H9 (cell line): ENCODE measurements at regions not wholly inside any gene's neighbourhood (a gene's known extent, or its start where the extent isn't known, plus 50 kb on each side); places are given as distances from the start of the nearest gene placed in this dataset.

Source experiments
- DNase-seq: peaks from one replicate; pipeline ENCODE4 v3.0.0-alpha.2; 2017
- H2AFZ ChIP-seq: one replicate; pipeline ENCODE4 v1.6.1; 2013; ENCODE audit warnings: mild to moderate bottlenecking, low read length, control low read depth, moderate library complexity
- H2AK5ac ChIP-seq: 2 replicates; pipeline ENCODE4 v1.6.1; 2013; ENCODE audit warnings: low read length, control low read depth, mixed read lengths; ENCODE audit not compliant: insufficient read length
- H2BK120ac ChIP-seq: one replicate; pipeline ENCODE4 v1.6.1; 2013; ENCODE audit warnings: low read depth, mild to moderate bottlenecking, low read length, control low read depth, inconsistent platforms; ENCODE audit not compliant: poor library complexity, severe bottlenecking
- H2BK12ac ChIP-seq: 2 replicates; pipeline ENCODE4 v1.6.1; 2013; ENCODE audit warnings: low read length, control low read depth, mixed read lengths, low read depth; ENCODE audit not compliant: insufficient read length
- H2BK15ac ChIP-seq: 2 replicates; pipeline ENCODE4 v1.6.1; 2013; ENCODE audit warnings: low read depth, low read length, control low read depth
- H2BK20ac ChIP-seq: one replicate; pipeline ENCODE4 v1.6.1; 2013; ENCODE audit warnings: low read depth, mild to moderate bottlenecking, low read length, control low read depth, inconsistent platforms; ENCODE audit not compliant: poor library complexity, severe bottlenecking
- H2BK5ac ChIP-seq: 2 replicates; pipeline ENCODE4 v1.6.1; 2013; ENCODE audit warnings: low read length, control low read depth, mixed read lengths; ENCODE audit not compliant: insufficient read length
- H3K14ac ChIP-seq: 2 replicates; pipeline ENCODE4 v1.6.1; 2013; ENCODE audit warnings: low read length, control low read depth; ENCODE audit not compliant: insufficient read depth
- H3K18ac ChIP-seq: 2 replicates; pipeline ENCODE4 v1.6.1; 2013; ENCODE audit warnings: low read depth, mild to moderate bottlenecking, mixed read lengths, low read length, control low read depth; ENCODE audit not compliant: insufficient read length
- H3K23ac ChIP-seq: 2 replicates; pipeline ENCODE4 v1.6.1; 2013; ENCODE audit warnings: low read length, control low read depth, mixed read lengths, low read depth; ENCODE audit not compliant: insufficient read length
- H3K23me2 ChIP-seq: 2 replicates; pipeline ENCODE4 v1.6.1; 2013; ENCODE audit warnings: low read depth, mild to moderate bottlenecking, mixed read lengths, low read length, control low read depth; ENCODE audit not compliant: insufficient read length, poor library complexity, severe bottlenecking
- H3K27ac ChIP-seq: 2 replicates; pipeline ENCODE4 v1.5.1; 2013; ENCODE audit warnings: low read length, control low read depth, mixed read lengths, low read depth; ENCODE audit not compliant: insufficient read length
- H3K27me3 ChIP-seq: 2 replicates; pipeline ENCODE4 v1.6.1; 2013; ENCODE audit warnings: low read length, control low read depth, inconsistent platforms; ENCODE audit not compliant: insufficient read depth
- H3K4ac ChIP-seq: 2 replicates; pipeline ENCODE4 v1.6.1; 2013; ENCODE audit warnings: low read depth, mild to moderate bottlenecking, control low read depth, inconsistent platforms, low read length, moderate library complexity
- H3K4me1 ChIP-seq: 2 replicates; pipeline ENCODE4 v1.6.1; 2013; ENCODE audit warnings: low read length, control low read depth, inconsistent platforms; ENCODE audit not compliant: insufficient read depth
- H3K4me2 ChIP-seq: 2 replicates; pipeline ENCODE4 v1.6.1; 2013; ENCODE audit warnings: low read length, control low read depth, mixed read lengths; ENCODE audit not compliant: insufficient read length, insufficient read depth
- H3K56ac ChIP-seq: 2 replicates; pipeline ENCODE4 v1.6.1; 2013; ENCODE audit warnings: low read depth, mild to moderate bottlenecking, mixed read lengths, low read length, control low read depth; ENCODE audit not compliant: insufficient read length
- H3K79me1 ChIP-seq: 2 replicates; pipeline ENCODE4 v1.6.1; 2013; ENCODE audit warnings: low read depth, mild to moderate bottlenecking, moderate library complexity, low read length, control low read depth, inconsistent platforms; ENCODE audit not compliant: insufficient read depth, poor library complexity, severe bottlenecking
- H3K79me2 ChIP-seq: 2 replicates; pipeline ENCODE4 v1.6.1; 2013; ENCODE audit warnings: low read length, control low read depth, inconsistent platforms; ENCODE audit not compliant: insufficient read depth
- H3K9ac ChIP-seq: 2 replicates; pipeline ENCODE4 v1.6.1; 2013; ENCODE audit warnings: low read length, control low read depth, mixed read lengths; ENCODE audit not compliant: insufficient read length; ENCODE audit errors: extremely low read depth
- H3K9me3 ChIP-seq: one replicate; pipeline ENCODE4 v1.6.1; 2013; ENCODE audit warnings: low read depth, low read length, inconsistent platforms; ENCODE audit not compliant: control insufficient read depth
- H3T11ph ChIP-seq: one replicate; pipeline ENCODE4 v1.6.1; 2013; ENCODE audit warnings: mild to moderate bottlenecking, low read length, control low read depth, inconsistent platforms
- H4K20me1 ChIP-seq: one replicate; pipeline ENCODE4 v1.6.1; 2013; ENCODE audit not compliant: control insufficient read depth, insufficient read length, insufficient read depth
- H4K5ac ChIP-seq: 2 replicates; pipeline ENCODE4 v1.6.1; 2013; ENCODE audit warnings: low read depth, mild to moderate bottlenecking, mixed read lengths, low read length, control low read depth; ENCODE audit not compliant: insufficient read length
- H4K8ac ChIP-seq: replicated peaks from 2 replicates; pipeline ENCODE4 v1.6.1; 2013; ENCODE audit warnings: low read length, control low read depth, mixed read lengths, low read depth; ENCODE audit not compliant: insufficient read length
- H4K91ac ChIP-seq: 2 replicates; pipeline ENCODE4 v1.6.1; 2013; ENCODE audit warnings: low read depth, mild to moderate bottlenecking, moderate library complexity, mixed read lengths, low read length, control low read depth; ENCODE audit not compliant: insufficient read length
- H3K27ac Mint-ChIP-seq, 3 experiments: 2 replicates in 2 of 3; 3 replicates in 1 of 3; pipeline ENCODE4 v1.8.0; 2020 to 2021; ENCODE audit warnings: mixed read lengths in 3 of 3, mild to moderate bottlenecking in 1 of 3, moderate library complexity in 1 of 3
- H3K27me3 Mint-ChIP-seq: 2 replicates; pipeline ENCODE4 v1.8.0; 2021; ENCODE audit warnings: low read depth, mild to moderate bottlenecking, moderate library complexity, mixed read lengths
- H3K36me3 Mint-ChIP-seq, 3 experiments: 2 replicates in 2 of 3; 3 replicates in 1 of 3; pipeline ENCODE4 v1.8.0; 2020 to 2021; ENCODE audit warnings: low read depth in 3 of 3, mixed read lengths in 3 of 3; ENCODE audit not compliant: insufficient read depth in 1 of 3
- H3K4me1 Mint-ChIP-seq, 2 experiments: 2 replicates each; pipeline ENCODE4 v1.8.0; 2020; ENCODE audit warnings: mixed read lengths in 2 of 2
- H3K4me3 Mint-ChIP-seq, 2 experiments: 2 replicates in 1 of 2; 3 replicates in 1 of 2; pipeline ENCODE4 v1.8.0; 2020 to 2021; ENCODE audit warnings: mild to moderate bottlenecking in 2 of 2, mixed read lengths in 2 of 2, moderate library complexity in 1 of 2
- H3K9me3 Mint-ChIP-seq, 2 experiments: 2 replicates in 1 of 2; 3 replicates in 1 of 2; pipeline ENCODE4 v1.8.0; 2020; ENCODE audit warnings: mild to moderate bottlenecking in 2 of 2, mixed read lengths in 2 of 2, moderate library complexity in 1 of 2
- WGBS: extraction: QIAGEN DNeasy Blood & Tissue Kit; methylation state at CpG from one replicate; pipeline ENCODE4 v1.1.7; 2013; ENCODE audit warnings: missing lambda C conversion rate, low lambda C conversion rate, mixed read lengths; ENCODE audit not compliant: insufficient read length; ENCODE audit errors: extremely low coverage; 5-methylcytosine and 5-hydroxymethylcytosine counted together
- TF ChIP-seq, protein P1 (sequence below): fragments of 200-600 bp; sonication (generic); conservative IDR thresholded peaks from 3 replicates; pipeline ENCODE4 v1.8.0; 2021; ENCODE audit warnings: antibody characterized with exemption, mild to moderate bottlenecking

DNA sequence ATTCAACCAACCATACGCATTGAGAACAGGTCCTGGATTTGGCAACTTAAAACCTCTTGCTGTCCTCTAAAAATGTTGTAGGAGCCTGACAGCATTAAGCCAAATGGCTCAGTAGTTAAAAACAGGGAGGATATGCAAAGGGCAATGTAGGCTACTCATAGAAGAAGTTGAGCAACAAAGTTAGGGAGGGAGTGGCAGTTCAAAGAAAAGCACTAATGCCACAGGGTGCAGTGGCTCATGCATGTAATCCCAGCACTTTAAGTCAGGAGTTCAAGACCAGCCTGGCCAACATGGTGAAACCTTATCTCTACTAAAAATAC is 92.9 kb upstream of the ERG start:
- Histone ChIP-seq H3K27me3 (no peaks in the 10 kb centered on the region), H4K20me1 (no peaks in the 10 kb centered on the region), H2AFZ (no peak overlapping the region), H2BK5ac (no peak overlapping the region), H3K14ac (no peak overlapping the region), H3K9me3 (no peaks in the 10 kb centered on the region), H3K56ac (no peak overlapping the region), H3T11ph (no peak overlapping the region), H3K27ac (no peak overlapping the region), H4K8ac (no peak overlapping the region), H3K18ac (no peak overlapping the region), H3K79me2 (no peaks in the 10 kb centered on the region), H2BK15ac (no peak overlapping the region), H4K5ac (no peak overlapping the region), H2BK12ac (no peak overlapping the region), H3K4ac (no peak overlapping the region), H2AK5ac (no peak overlapping the region), H3K23ac (no peak overlapping the region), H3K23me2 (no peaks in the 10 kb centered on the region), H3K4me2 (no peak overlapping the region), H3K4me1 (no peaks in the 10 kb centered on the region; the same call in 1 of the 2 replicates), H3K9ac (no peak overlapping the region), H3K79me1 (no peaks in the 10 kb centered on the region), H2BK20ac (no peak overlapping the region), H2BK120ac (no peak overlapping the region), H4K91ac (no peak overlapping the region)
- no peaks in the 10 kb centered on the region; a peak in 1 of 5 replicates for H3K9me3 Mint-ChIP-seq
- TF ChIP-seq, protein P1, sequence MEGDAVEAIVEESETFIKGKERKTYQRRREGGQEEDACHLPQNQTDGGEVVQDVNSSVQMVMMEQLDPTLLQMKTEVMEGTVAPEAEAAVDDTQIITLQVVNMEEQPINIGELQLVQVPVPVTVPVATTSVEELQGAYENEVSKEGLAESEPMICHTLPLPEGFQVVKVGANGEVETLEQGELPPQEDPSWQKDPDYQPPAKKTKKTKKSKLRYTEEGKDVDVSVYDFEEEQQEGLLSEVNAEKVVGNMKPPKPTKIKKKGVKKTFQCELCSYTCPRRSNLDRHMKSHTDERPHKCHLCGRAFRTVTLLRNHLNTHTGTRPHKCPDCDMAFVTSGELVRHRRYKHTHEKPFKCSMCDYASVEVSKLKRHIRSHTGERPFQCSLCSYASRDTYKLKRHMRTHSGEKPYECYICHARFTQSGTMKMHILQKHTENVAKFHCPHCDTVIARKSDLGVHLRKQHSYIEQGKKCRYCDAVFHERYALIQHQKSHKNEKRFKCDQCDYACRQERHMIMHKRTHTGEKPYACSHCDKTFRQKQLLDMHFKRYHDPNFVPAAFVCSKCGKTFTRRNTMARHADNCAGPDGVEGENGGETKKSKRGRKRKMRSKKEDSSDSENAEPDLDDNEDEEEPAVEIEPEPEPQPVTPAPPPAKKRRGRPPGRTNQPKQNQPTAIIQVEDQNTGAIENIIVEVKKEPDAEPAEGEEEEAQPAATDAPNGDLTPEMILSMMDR, result no peak
- no peak overlapping the region for H3K4me3 Mint-ChIP-seq
- no peak for DNase-seq
- H3K4me1 Mint-ChIP-seq, result peaks cover 12 to 16% of the 10 kb centered on the region in 2 experiments
- no CpG with 5 or more reads among the region's 1 CpG for WGBS
- H3K27ac Mint-ChIP-seq, result no peak overlapping the region
- no peaks in the 10 kb centered on the region for H3K36me3 Mint-ChIP-seq
- peaks cover 2% of the 10 kb centered on the region; the same call in 1 of the 2 replicates for H3K27me3 Mint-ChIP-seq
